MCF 10A (cell line): ENCODE measurements at regions not wholly inside any gene's neighbourhood (a gene's known extent, or its start where the extent isn't known, plus 50 kb on each side); places are given as distances from the start of the nearest gene placed in this dataset.

ENCODE experiments used
- BruUV-seq: library from RNA; stranded (reverse); fragments of 400-500 nt; replicated peaks from 2 replicates; lab custom pipeline; 2021; lab: Mats Ljungman, UMichigan
- CTCF ChIA-PET: fragments of 300-600 bp; sonication (Branson Sonifier 250); formaldehyde crosslinking; extraction: SDS; loops from one replicate; lab custom pipeline; 2021; ENCODE audit warnings: antibody characterized with exemption, inconsistent platforms; lab: Yijun Ruan, JAX
- POLR2A ChIA-PET: fragments of 300-600, 350-650 bp; sonication (Branson Sonifier 250); formaldehyde crosslinking; extraction: SDS; loops from one replicate; lab custom pipeline; 2020; ENCODE audit warnings: antibody characterized with exemption, inconsistent platforms; lab: Yijun Ruan, JAX
- DNase-seq: peaks from one replicate; pipeline ENCODE4 v3.0.0-alpha.2; 2018; ENCODE audit not compliant: unreplicated experiment
- H3K27ac Mint-ChIP-seq: one replicate; pipeline ENCODE4 v1.8.0; 2022; ENCODE audit warnings: mild to moderate bottlenecking, low read depth, mixed read lengths; ENCODE audit not compliant: unreplicated experiment
- H3K27me3 Mint-ChIP-seq: one replicate; pipeline ENCODE4 v1.8.0; 2022; ENCODE audit warnings: mixed read lengths; ENCODE audit not compliant: insufficient read depth, unreplicated experiment
- H3K36me3 Mint-ChIP-seq: one replicate; pipeline ENCODE4 v1.8.0; 2022; ENCODE audit warnings: mild to moderate bottlenecking, moderate library complexity, mixed read lengths; ENCODE audit not compliant: insufficient read depth, unreplicated experiment
- H3K4me1 Mint-ChIP-seq: one replicate; pipeline ENCODE4 v1.8.0; 2022; ENCODE audit warnings: mixed read lengths; ENCODE audit not compliant: insufficient read depth, unreplicated experiment
- H3K4me3 Mint-ChIP-seq: one replicate; pipeline ENCODE4 v1.8.0; 2022; ENCODE audit warnings: mild to moderate bottlenecking, moderate library complexity, mixed read lengths; ENCODE audit not compliant: unreplicated experiment
- H3K9me3 Mint-ChIP-seq: one replicate; pipeline ENCODE4 v1.8.0; 2022; ENCODE audit warnings: mixed read lengths; ENCODE audit not compliant: unreplicated experiment
- intact Hi-C: fragments of 100-400 bp; cut with micrococcal nuclease; formaldehyde crosslinking; loops from 2 replicates; pipeline ENCODE4 v1.14.1; 2022
- TF ChIP-seq, protein P1 (sequence below): fragments of 200-600 bp; IDR thresholded peaks from one replicate; pipeline ENCODE4 v1.8.0; 2022; ENCODE audit warnings: antibody characterized with exemption, mild to moderate bottlenecking; ENCODE audit not compliant: unreplicated experiment

DNA sequence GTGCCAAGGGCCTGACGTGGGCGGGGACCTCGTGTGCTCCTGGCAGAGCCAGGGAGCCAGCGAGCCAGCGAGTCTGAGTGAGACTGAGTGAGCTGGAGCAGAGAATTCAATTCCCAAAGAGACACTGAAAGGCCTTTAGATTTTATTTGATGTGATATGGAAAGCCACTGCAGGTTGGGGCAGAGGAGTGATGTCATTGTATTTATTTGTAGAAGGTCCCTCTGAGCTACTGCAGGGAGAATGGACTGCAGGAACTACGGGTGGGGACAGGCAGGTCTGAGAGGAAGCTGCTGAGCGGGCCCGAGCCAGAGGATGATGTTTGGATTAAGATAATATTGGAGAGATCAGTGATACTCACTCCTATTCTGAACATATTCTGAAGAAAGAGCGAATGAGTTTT lies 445.8 kb upstream of the ANKRD30A start:
- no peak for DNase-seq
- BruUV-seq: no TSS peak
- H3K27me3 Mint-ChIP-seq: no peaks in the 10 kb centered on the region
- no peaks in the 10 kb centered on the region for H3K36me3 Mint-ChIP-seq
- H3K9me3 Mint-ChIP-seq: no peaks in the 10 kb centered on the region
- H3K4me1 Mint-ChIP-seq: peaks cover 29% of the 10 kb centered on the region
- H3K4me3 Mint-ChIP-seq: no peak overlapping the region
- CTCF ChIA-PET: interaction anchor here (0.6 kb wide), 1 partner anchor 112 kb away, joined by 3 read pairs; no protein-coding TSS in a partner anchor
- TF ChIP-seq, protein P1, sequence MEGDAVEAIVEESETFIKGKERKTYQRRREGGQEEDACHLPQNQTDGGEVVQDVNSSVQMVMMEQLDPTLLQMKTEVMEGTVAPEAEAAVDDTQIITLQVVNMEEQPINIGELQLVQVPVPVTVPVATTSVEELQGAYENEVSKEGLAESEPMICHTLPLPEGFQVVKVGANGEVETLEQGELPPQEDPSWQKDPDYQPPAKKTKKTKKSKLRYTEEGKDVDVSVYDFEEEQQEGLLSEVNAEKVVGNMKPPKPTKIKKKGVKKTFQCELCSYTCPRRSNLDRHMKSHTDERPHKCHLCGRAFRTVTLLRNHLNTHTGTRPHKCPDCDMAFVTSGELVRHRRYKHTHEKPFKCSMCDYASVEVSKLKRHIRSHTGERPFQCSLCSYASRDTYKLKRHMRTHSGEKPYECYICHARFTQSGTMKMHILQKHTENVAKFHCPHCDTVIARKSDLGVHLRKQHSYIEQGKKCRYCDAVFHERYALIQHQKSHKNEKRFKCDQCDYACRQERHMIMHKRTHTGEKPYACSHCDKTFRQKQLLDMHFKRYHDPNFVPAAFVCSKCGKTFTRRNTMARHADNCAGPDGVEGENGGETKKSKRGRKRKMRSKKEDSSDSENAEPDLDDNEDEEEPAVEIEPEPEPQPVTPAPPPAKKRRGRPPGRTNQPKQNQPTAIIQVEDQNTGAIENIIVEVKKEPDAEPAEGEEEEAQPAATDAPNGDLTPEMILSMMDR: no peak
- intact Hi-C loops: no loop called here
- H3K27ac Mint-ChIP-seq: no peak overlapping the region
- POLR2A ChIA-PET: no interaction called here

DNA sequence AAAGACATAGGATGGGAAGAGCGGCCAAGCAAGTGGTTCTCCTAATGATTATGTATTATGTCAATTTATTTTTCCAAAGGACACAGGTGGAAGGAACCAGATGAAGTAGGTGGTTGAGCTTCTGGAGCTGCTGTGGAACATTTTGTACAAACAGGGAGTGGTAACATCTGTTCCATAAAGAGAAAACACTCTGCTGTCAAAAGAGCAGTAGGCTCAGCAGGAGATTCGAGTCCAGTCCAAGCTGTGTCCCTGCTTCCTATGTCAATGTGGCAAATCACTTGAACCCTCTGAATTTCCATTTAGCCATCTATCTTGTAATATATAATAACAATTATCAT lies 448.0 kb upstream of the ANKRD30A start:
- intact Hi-C loops: no loop called here
- ChIA-PET CTCF (interaction anchor here (0.8 kb wide), 1 partner anchor 48 kb away, joined by 3 read pairs; no protein-coding TSS in a partner anchor), POLR2A (no interaction called here)
- BruUV-seq: no TSS peak
- Mint-ChIP-seq H3K27me3 (no peaks in the 10 kb centered on the region), H3K4me3 (no peak overlapping the region), H3K4me1 (peaks cover 29% of the 10 kb centered on the region), H3K36me3 (no peaks in the 10 kb centered on the region), H3K27ac (peak overlapping the region; percentile 29), H3K9me3 (no peaks in the 10 kb centered on the region)
- DNase-seq: no peak
- TF ChIP-seq, protein P1: no peak

DNA sequence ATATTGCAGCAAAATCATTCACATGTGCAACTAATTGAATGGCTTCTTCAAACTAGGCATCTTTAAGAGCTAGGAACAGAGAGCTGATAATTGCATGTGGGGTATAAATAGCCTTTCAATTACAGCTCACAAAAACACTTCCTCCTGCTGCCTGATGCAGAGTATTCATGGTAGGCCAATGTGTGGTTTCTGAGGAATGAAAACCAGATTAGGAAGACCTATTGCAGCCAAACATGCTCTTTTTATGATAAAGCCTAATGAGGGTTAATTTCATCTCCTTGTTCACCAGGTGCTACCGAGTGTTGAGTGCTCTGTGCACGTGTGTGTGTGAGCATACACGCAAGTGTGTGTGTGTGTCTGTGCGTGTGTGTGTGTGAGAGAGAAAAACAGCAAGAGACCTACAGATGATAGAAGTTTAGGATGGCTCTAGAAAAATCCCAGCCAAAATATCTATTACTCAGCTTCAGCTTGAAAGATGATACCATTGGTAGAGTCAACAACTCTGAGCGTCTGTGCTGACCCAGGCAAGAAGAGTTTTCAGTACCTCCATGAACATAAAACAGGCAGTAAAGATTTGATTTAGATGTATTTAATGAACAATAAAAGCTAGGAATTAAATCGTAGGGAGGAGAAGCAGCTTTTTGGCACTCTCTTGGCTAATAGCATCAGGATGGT lies 448.5 kb upstream of the ANKRD30A start:
- DNase-seq: no peak
- intact Hi-C loops: no loop called here
- Mint-ChIP-seq H3K36me3 (no peaks in the 10 kb centered on the region), H3K27me3 (no peaks in the 10 kb centered on the region), H3K4me1 (peaks cover 30% of the 10 kb centered on the region), H3K27ac (peak overlapping the region; percentile 29), H3K9me3 (no peaks in the 10 kb centered on the region), H3K4me3 (no peak overlapping the region)
- ChIA-PET CTCF (interaction anchor here (0.5 to 1.2 kb wide), 3 partner anchors 19 to 48 kb away, joined by 3 read pairs; no protein-coding TSS in a partner anchor), POLR2A (no interaction called here)
- BruUV-seq: no TSS peak
- TF ChIP-seq, protein P1: no peak

DNA sequence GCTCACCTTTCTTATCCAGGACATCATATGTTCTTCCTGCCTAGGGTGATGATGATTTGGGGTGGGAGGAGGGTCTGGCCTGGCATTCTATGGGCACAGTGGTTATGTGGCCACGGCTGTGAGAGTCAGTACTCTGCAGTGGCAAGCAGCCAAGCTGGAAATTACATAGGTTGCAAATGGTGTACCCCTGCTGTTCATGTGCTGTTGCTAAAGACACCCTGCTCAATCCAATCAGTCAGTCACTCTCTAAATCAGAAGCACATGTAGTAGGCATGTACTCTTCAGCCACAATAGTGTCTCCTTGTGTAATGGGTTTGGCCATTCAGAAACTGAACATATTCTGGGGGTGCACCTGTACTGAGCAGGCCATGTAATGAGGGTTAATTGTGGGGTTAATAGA lies 449.1 kb upstream of the ANKRD30A start:
- H3K9me3 Mint-ChIP-seq: no peaks in the 10 kb centered on the region
- H3K4me1 Mint-ChIP-seq: peaks cover 32% of the 10 kb centered on the region
- no peak overlapping the region for H3K27ac Mint-ChIP-seq
- POLR2A ChIA-PET: no interaction called here
- no peaks in the 10 kb centered on the region for H3K36me3 Mint-ChIP-seq
- CTCF ChIA-PET: interaction anchor here (0.8 to 1.2 kb wide), 2 partner anchors 19 to 1040 kb away, joined by 3 to 4 read pairs; no protein-coding TSS in a partner anchor
- no TSS peak for BruUV-seq
- TF ChIP-seq, protein P1: no peak
- intact Hi-C loops: no loop called here
- H3K27me3 Mint-ChIP-seq: no peaks in the 10 kb centered on the region
- no peak overlapping the region for H3K4me3 Mint-ChIP-seq
- peak; percentile 9 for DNase-seq
